GM11168 (cell line): ENCODE measurements at regions not wholly inside any gene's neighbourhood (a gene's known extent, or its start where the extent isn't known, plus 50 kb on each side); places are given as distances from the start of the nearest gene placed in this dataset.

Experiments used
- in situ Hi-C: fragments of 300-500 bp; cut with MboI; formaldehyde crosslinking; loops from one replicate; pipeline ENCODE4 v1.12.0; 2022; ENCODE audit warnings: low sequenced_read_pairs; ENCODE audit not compliant: unreplicated experiment

GRCh38 chr3:157652366-157652765, 149.2 kb upstream of the VEPH1 start:
- in situ Hi-C loops = no loop called here

DNA sequence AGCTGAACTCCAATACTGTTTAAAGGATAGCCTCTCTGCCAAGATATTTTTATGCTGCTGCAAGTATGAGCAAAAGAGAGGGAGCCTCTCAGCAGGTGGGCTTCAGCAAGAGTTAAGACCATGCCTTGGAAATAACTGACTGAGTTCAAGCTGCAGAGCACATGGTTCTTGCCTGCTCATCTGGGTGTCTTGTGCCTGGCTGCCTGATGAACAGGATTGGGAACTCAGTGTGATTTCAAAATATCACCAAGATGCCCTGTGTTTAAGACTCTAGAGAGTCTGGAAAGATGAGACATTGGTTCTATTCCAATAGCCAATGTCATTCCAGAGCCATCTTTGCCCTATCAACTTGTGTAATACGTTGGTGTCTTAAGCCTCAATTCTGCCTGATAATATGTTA, 147.5 kb upstream of the VEPH1 start:
- in situ Hi-C loops = no loop called here

DNA sequence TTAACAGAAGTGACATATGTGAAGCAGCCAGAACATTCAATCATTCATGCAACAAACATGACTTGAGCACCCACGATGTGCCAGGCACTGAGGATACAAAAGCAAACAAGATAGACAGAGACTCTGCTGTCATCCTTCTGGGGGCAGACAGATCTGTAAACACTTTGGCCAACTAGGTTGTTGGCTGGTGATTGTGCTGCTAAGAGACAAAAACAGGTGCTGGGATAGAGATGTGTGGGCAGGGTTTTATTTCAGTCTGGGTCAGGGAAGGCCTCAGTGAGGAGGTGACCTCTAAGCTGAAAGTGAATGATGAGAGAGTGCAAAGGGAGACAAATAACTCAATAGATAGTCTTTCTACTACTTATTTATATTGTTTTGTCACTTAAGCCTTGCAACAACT, 147.0 kb upstream of the VEPH1 start:
- in situ Hi-C loops = no loop called here

DNA sequence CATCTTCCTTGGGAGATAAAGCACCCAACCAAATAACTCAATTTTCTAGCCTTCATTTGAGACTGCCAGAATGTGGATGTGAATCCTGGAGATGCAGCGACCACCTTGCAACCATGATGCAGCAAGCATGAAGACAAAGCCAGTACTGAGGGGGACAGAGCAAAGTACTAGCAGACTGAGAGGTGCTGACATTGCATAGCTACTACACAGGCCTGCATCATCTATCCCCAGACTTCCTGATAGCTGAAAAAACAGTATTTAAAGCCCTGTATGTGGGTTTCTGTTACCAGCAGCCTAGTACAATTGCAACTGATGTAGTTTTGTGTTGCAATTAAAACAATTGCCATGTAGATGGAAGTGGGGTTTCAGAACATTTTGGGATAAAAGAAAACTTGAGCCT, 146.3 kb upstream of the VEPH1 start:
- in situ Hi-C loops = no loop called here

DNA sequence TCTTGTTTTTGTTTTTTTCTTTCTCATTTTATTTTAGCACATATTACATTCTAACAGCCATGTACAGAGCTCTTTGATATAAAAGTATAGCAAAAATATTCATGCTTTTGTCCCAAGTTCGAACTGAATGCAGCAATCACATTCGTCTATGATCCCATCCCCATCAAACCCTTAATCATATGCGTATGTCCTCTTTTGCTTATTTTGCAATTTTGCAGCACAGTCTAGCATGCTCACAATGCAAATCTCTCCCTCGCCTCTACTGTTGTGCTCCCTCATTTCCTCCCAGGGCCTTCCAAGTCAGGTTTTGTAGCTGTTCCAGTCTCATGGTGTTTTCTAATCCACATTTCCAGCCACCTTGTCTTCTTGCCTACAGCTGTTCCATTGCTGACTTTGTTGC, 144.6 kb upstream of the VEPH1 start:
- in situ Hi-C loops = no loop called here

GRCh38 chr3:157639756-157640426, 136.7 kb upstream of the VEPH1 start:
- in situ Hi-C loops = no loop called here

DNA sequence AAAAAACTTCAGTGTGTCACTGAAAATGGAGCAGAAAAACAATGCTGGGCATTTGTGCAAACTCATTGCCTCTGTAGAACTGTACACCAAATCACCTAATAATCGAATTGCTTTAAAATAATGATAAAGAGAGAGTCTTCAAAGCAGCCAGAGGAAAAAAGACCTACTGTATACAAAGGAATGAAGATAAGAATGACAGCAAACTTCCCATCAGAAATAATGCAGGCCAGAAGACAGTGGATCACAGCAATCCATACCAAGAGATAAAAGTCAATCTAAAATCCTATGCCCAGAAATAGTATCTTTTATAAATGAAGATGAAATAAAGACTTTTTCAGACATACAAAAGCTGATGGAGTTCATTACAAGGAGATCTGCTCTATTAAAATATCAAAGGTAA, 134.7 kb upstream of the VEPH1 start:
- in situ Hi-C loops = no loop called here

DNA sequence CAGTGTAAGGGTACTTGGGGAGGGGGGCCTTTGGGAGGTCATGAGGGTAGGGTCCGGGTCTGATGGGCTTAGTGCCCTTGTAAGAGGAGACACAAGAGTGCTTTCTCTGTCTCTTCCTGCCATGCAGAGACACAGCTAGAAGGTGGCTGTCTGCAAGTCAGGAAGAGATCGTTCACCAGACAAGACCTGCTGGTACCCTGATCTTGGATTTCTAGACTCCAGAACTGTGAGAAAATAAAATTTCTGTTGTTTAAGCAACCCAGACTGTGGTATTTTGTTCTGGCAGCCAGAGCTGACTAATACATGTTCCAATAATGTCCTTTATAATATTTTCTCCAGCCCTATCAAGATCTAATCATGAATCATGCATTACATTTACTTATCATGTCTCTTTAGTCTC, 130.0 kb upstream of the VEPH1 start:
- in situ Hi-C loops = no loop called here

- in situ Hi-C loops = no loop called here
These were observed 128.9 kb upstream of the VEPH1 start for GRCh38 chr3:157632075-157632474.

DNA sequence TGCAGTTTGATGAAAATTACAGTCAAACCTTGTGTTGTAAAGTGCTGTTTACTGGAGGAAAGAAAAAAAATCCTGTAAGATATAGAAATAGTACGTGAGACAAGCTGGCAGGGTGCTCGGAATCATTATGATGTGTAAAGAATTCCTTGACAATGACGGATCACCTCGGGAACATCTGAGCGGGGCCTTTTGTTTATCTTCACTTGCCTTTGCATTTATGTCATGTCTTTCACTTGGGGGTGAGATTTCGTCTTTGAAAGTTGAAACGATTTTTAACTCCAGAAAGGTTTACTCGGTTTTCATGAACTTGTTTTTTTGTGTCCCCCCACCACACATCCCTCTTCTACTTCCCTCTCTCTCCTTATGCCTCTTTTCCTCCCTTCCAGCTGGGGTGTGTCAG, 128.3 kb upstream of the VEPH1 start:
- in situ Hi-C loops = no loop called here

- in situ Hi-C loops = no loop called here
These were observed 123.6 kb upstream of the VEPH1 start for GRCh38 chr3:157626817-157627216.

DNA sequence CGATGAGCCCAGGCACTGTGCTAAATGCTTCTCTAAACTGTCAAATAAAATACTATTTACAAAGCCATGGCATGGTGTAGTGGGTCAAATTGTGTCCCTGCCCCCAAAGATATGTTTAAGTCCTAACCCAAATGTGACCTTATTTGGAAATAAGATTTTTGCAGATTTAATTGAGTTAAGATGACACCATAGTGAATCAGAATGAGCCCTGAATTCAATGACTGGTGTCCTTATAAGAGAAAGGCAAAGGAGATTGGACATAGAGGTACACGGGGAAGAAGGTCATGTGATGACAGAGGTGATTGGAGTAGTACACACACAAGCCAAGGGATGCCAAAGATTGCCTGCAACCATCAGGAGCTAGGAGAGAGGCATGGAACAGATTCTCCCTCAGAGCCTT, 121.6 kb upstream of the VEPH1 start:
- in situ Hi-C loops = loop anchor here (25.0 kb wide), 1 partner anchor 912 kb away; no protein-coding TSS in a partner anchor

- in situ Hi-C loops = loop anchor here (25.0 kb wide), 1 partner anchor 918 kb away; no protein-coding TSS in a partner anchor
These were observed 115.7 kb upstream of the VEPH1 start for GRCh38 chr3:157618886-157619285.

DNA sequence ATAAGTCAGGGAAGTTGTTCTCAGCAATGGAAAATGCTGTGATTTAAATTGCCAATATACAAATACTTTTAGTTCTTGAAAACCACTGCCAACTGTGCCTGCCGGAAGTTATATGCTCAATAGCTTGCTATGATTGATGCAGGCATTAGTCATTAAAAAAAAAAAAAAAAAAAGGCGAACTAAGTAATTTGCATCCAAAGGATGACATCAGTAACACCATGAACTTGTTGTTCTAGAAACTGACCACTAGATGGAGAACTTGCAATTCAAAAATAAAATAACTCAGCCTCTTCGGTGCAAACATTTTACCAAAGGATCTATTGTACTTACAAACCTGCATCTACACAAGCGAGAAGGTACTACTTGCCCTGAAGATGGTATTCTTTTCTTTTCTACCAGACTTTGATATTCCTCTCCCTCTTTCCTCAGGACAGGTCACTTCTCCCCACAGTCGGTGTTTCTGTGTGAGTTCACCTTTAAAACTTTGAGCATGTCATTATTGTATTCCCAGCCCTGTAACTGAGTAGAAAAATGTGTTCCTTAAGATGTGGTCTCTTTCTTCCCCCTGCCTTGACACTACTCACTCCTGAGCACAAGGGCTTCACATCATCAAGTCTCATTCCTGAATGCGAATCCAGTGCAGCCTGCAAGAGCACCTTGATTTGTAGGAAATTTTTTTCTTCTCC, 115.0 kb upstream of the VEPH1 start:
- in situ Hi-C loops = loop anchor here (25.0 kb wide), 1 partner anchor 919 kb away; no protein-coding TSS in a partner anchor

DNA sequence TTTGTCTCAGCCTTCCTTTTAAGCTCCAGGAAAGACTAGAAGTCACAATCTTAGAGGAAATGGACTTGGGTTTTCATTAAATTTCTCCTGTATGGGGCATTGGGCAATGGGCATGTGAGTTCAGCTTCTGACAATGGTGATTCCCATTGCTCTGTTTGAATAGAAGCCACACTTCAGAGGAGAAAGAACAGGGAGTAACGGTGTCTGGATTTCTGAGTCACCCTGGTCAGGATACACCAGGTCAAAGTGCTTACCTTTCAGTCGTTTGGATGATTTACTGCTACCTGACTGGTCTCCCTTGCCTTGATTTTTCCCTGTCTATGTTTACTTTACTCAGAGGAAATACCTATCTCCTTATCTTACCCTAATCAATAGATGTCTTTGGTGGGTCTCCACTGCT, 111.7 kb upstream of the VEPH1 start:
- in situ Hi-C loops = loop anchor here (25.0 kb wide), 1 partner anchor 922 kb away; no protein-coding TSS in a partner anchor

DNA sequence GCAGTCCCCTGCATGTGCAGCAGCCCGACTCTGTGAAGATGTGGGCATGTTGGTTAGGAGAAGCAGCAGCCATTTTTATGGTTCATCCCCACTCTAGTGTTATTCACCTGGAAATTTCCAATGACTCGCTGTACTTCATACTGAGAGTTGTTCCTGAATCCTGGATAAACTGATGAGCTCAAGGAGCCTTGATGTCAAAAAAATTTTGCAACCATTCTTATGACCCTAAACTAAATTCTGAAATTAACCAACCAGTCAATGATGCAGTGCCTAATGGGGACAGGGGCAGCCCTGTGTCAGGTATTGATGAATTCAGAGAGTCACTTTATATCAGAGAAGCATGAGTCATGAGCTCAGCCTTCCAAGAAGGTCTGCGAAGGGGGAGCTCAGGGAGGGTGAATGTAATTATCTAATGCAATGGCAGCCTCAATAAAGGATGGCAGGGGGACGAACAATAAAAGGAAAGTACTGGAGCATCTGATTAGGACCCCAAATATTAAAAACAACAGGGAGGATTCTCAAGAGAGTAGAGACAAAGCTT, 108.4 kb upstream of the VEPH1 start:
- in situ Hi-C loops = loop anchor here (25.0 kb wide), 1 partner anchor 926 kb away; no protein-coding TSS in a partner anchor

GRCh38 chr3:157610876-157611535, 107.8 kb upstream of the VEPH1 start:
- in situ Hi-C loops = loop anchor here (25.0 kb wide), 1 partner anchor 926 kb away; no protein-coding TSS in a partner anchor

- in situ Hi-C loops = loop anchor here (25.0 kb wide), 1 partner anchor 929 kb away; no protein-coding TSS in a partner anchor
These were observed 104.7 kb upstream of the VEPH1 start for GRCh38 chr3:157607826-157608405.

DNA sequence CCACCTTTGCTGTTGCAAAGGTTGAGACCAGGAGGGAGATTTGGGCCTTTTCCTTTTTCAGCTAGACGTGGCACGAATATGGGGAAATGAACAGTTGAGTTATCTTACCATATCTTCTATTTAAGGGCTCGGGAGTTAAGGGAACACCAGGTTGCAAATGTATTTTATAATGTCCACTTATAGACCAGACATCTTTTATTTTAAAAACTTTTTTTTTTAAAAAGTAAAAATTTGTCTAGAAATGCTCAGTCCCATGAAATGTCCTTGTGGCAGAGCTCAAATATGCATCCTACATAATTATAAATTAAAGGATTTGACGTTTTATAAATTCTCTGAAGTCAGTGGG, 103.6 kb upstream of the VEPH1 start:
- in situ Hi-C loops = loop anchor here (25.0 kb wide), 1 partner anchor 930 kb away; no protein-coding TSS in a partner anchor
